Iris pigment epithelial cell (primary cell): ENCODE measurements at regions not wholly inside any gene's neighbourhood (a gene's known extent, or its start where the extent isn't known, plus 50 kb on each side); places are given as distances from the start of the nearest gene placed in this dataset.
A peak's percentile ranks its signal among the peaks of the same experiment; 100 is the strongest.
"Not testable (repeated sequence)": the region's sequence is repeated elsewhere in the genome, so short reads cannot be mapped to it uniquely, and the experiment has no call there.

ENCODE experiments used
- DNase-seq: peaks from one replicate; pipeline ENCODE4 v3.0.0-alpha.2; 2011; ENCODE audit warnings: low read depth

GRCh38 chr7:145104400-145104799 lies 268.5 kb upstream of the TPK1 start:
- no peak for DNase-seq

GRCh38 chr7:145102199-145102598 lies 266.3 kb upstream of the TPK1 start:
- DNase-seq: not testable (repeated sequence)

GRCh38 chr7:145092766-145093165 lies 256.9 kb upstream of the TPK1 start:
- no peak for DNase-seq

GRCh38 chr7:145088111-145088745 lies 252.4 kb upstream of the TPK1 start:
- no peak for DNase-seq

GRCh38 chr7:145082366-145083161 lies 246.7 kb upstream of the TPK1 start:
- DNase-seq: no peak

- no peak for DNase-seq
Measured at GRCh38 chr7:145065473-145065872, 229.6 kb upstream of the TPK1 start.

- DNase-seq: no peak
Measured at GRCh38 chr7:145064114-145064513, 228.3 kb upstream of the TPK1 start.

- DNase-seq: no peak
Measured at GRCh38 chr7:145053781-145054180, 217.9 kb upstream of the TPK1 start.

GRCh38 chr7:145050415-145050814 lies 214.6 kb upstream of the TPK1 start:
- no peak for DNase-seq

GRCh38 chr7:145036604-145037405 lies 201.0 kb upstream of the TPK1 start:
- DNase-seq: peak; percentile 38

GRCh38 chr7:145031162-145031561 lies 195.3 kb upstream of the TPK1 start:
- DNase-seq: no peak

GRCh38 chr7:145030754-145031153 lies 194.9 kb upstream of the TPK1 start:
- no peak for DNase-seq

GRCh38 chr7:145020454-145020853 lies 184.6 kb upstream of the TPK1 start:
- no peak for DNase-seq

- DNase-seq: no peak
Measured at GRCh38 chr7:145016068-145016467, 180.2 kb upstream of the TPK1 start.

GRCh38 chr7:145009876-145010275 lies 174.0 kb upstream of the TPK1 start:
- DNase-seq: no peak

GRCh38 chr7:145005601-145006000 lies 169.7 kb upstream of the TPK1 start:
- no peak for DNase-seq

- no peak for DNase-seq
Measured at GRCh38 chr7:144997512-144997911, 161.7 kb upstream of the TPK1 start.

- no peak for DNase-seq
Measured at GRCh38 chr7:144995495-144995894, 159.6 kb upstream of the TPK1 start.

- DNase-seq: no peak
Measured at GRCh38 chr7:144991041-144991440, 155.2 kb upstream of the TPK1 start.

- no peak for DNase-seq
Measured at GRCh38 chr7:144987686-144988085, 151.8 kb upstream of the TPK1 start.

GRCh38 chr7:144982133-144982532 lies 146.3 kb upstream of the TPK1 start:
- DNase-seq: no peak

GRCh38 chr7:144975882-144976281 lies 140.0 kb upstream of the TPK1 start:
- DNase-seq: no peak

- DNase-seq: no peak
Measured at GRCh38 chr7:144969787-144970186, 133.9 kb upstream of the TPK1 start.
